ENCODE measurements at regions not wholly inside any gene's neighbourhood (a gene's known extent, or its start where the extent isn't known, plus 50 kb on each side); places are given as distances from the start of the nearest gene placed in this dataset.

GRCh38 chr13:109379930-109380329 lies 406.5 kb downstream of the IRS2 start:
- TF ChIP-seq POLR2A (IDR thresholded peaks at IDR 0.05): no peak
- TF ChIP-seq, protein P1, sequence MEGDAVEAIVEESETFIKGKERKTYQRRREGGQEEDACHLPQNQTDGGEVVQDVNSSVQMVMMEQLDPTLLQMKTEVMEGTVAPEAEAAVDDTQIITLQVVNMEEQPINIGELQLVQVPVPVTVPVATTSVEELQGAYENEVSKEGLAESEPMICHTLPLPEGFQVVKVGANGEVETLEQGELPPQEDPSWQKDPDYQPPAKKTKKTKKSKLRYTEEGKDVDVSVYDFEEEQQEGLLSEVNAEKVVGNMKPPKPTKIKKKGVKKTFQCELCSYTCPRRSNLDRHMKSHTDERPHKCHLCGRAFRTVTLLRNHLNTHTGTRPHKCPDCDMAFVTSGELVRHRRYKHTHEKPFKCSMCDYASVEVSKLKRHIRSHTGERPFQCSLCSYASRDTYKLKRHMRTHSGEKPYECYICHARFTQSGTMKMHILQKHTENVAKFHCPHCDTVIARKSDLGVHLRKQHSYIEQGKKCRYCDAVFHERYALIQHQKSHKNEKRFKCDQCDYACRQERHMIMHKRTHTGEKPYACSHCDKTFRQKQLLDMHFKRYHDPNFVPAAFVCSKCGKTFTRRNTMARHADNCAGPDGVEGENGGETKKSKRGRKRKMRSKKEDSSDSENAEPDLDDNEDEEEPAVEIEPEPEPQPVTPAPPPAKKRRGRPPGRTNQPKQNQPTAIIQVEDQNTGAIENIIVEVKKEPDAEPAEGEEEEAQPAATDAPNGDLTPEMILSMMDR (IDR thresholded peaks at IDR 0.05): no peak
